ENCODE measurements at regions not wholly inside any gene's neighbourhood (a gene's known extent, or its start where the extent isn't known, plus 50 kb on each side); places are given as distances from the start of the nearest gene placed in this dataset.

- peaks cover 14% of the 10 kb centered on the region for H3K4me1 Mint-ChIP-seq (ENCODE audit: unreplicated experiment)
- TF ChIP-seq CTCF (IDR thresholded peaks at IDR 0.05), result no peak
- H3K9me3 Mint-ChIP-seq (ENCODE audit: unreplicated experiment), result peaks cover 16% of the 10 kb centered on the region
- no peak overlapping the region for H3K4me3 Mint-ChIP-seq (ENCODE audit: unreplicated experiment)
- no peak for DNase-seq (ENCODE audit: extremely low spot score, unreplicated experiment)
- no peak overlapping the region for H3K27ac Mint-ChIP-seq (ENCODE audit: unreplicated experiment)
- H3K27me3 Mint-ChIP-seq (ENCODE audit: unreplicated experiment), result peaks cover 5% of the 10 kb centered on the region
- H3K36me3 Mint-ChIP-seq (ENCODE audit: unreplicated experiment), result no peaks in the 10 kb centered on the region
These were observed 282.8 kb upstream of the FOXQ1 start for GRCh38 chr6:1029141-1029540.

- H3K4me3 Mint-ChIP-seq (ENCODE audit: unreplicated experiment), result no peak overlapping the region
- H3K4me1 Mint-ChIP-seq (ENCODE audit: unreplicated experiment), result peaks cover 19% of the 10 kb centered on the region
- H3K36me3 Mint-ChIP-seq (ENCODE audit: unreplicated experiment), result no peaks in the 10 kb centered on the region
- H3K27me3 Mint-ChIP-seq (ENCODE audit: unreplicated experiment), result peaks cover 5% of the 10 kb centered on the region
- H3K27ac Mint-ChIP-seq (ENCODE audit: unreplicated experiment), result no peak overlapping the region
- peaks cover 16% of the 10 kb centered on the region for H3K9me3 Mint-ChIP-seq (ENCODE audit: unreplicated experiment)
- TF ChIP-seq CTCF (IDR thresholded peaks at IDR 0.05), result no peak
- DNase-seq (ENCODE audit: extremely low spot score, unreplicated experiment), result no peak
These were observed 283.2 kb upstream of the FOXQ1 start for GRCh38 chr6:1028723-1029122.

- H3K27me3 Mint-ChIP-seq (ENCODE audit: unreplicated experiment), result peaks cover 5% of the 10 kb centered on the region
- no peak overlapping the region for H3K27ac Mint-ChIP-seq (ENCODE audit: unreplicated experiment)
- peaks cover 16% of the 10 kb centered on the region for H3K9me3 Mint-ChIP-seq (ENCODE audit: unreplicated experiment)
- H3K4me3 Mint-ChIP-seq (ENCODE audit: unreplicated experiment), result no peak overlapping the region
- peak; percentile 72 for DNase-seq (ENCODE audit: extremely low spot score, unreplicated experiment)
- peaks cover 20% of the 10 kb centered on the region for H3K4me1 Mint-ChIP-seq (ENCODE audit: unreplicated experiment)
- no peak for TF ChIP-seq CTCF (IDR thresholded peaks at IDR 0.05)
- H3K36me3 Mint-ChIP-seq (ENCODE audit: unreplicated experiment), result no peaks in the 10 kb centered on the region
These were observed 283.9 kb upstream of the FOXQ1 start for GRCh38 chr6:1027795-1028569.

GRCh38 chr6:1027109-1027794 lies 284.6 kb upstream of the FOXQ1 start:
- peak; percentile 53 for DNase-seq (ENCODE audit: extremely low spot score, unreplicated experiment)
- Mint-ChIP-seq H3K27ac (ENCODE audit: unreplicated experiment) (no peak overlapping the region), H3K4me3 (ENCODE audit: unreplicated experiment) (no peak overlapping the region), H3K36me3 (ENCODE audit: unreplicated experiment) (no peaks in the 10 kb centered on the region), H3K27me3 (ENCODE audit: unreplicated experiment) (peaks cover 5% of the 10 kb centered on the region), H3K4me1 (ENCODE audit: unreplicated experiment) (peaks cover 20% of the 10 kb centered on the region), H3K9me3 (ENCODE audit: unreplicated experiment) (peaks cover 16% of the 10 kb centered on the region)
- no peak for TF ChIP-seq CTCF (IDR thresholded peaks at IDR 0.05)

- H3K9me3 Mint-ChIP-seq (ENCODE audit: unreplicated experiment), result peaks cover 10% of the 10 kb centered on the region
- H3K27me3 Mint-ChIP-seq (ENCODE audit: unreplicated experiment), result peaks cover 3% of the 10 kb centered on the region
- no peak for TF ChIP-seq CTCF (IDR thresholded peaks at IDR 0.05)
- H3K27ac Mint-ChIP-seq (ENCODE audit: unreplicated experiment), result no peak overlapping the region
- peaks cover 20% of the 10 kb centered on the region for H3K4me1 Mint-ChIP-seq (ENCODE audit: unreplicated experiment)
- no peaks in the 10 kb centered on the region for H3K36me3 Mint-ChIP-seq (ENCODE audit: unreplicated experiment)
- peak; percentile 49 for DNase-seq (ENCODE audit: extremely low spot score, unreplicated experiment)
- H3K4me3 Mint-ChIP-seq (ENCODE audit: unreplicated experiment), result no peak overlapping the region
These were observed 286.1 kb upstream of the FOXQ1 start for GRCh38 chr6:1025821-1026220.

All from osteocyte (in vitro differentiated cells).